Uterus (tissue), 2 donors: ENCODE measurements at regions not wholly inside any gene's neighbourhood (a gene's known extent, or its start where the extent isn't known, plus 50 kb on each side); places are given as distances from the start of the nearest gene placed in this dataset.

Experiments used
- CTCF ChIP-seq, 4 experiments: fragments of 200-600 bp in 2 of 4; fragments of 450-650 bp in 2 of 4; sonication (generic) in 2 of 4; IDR thresholded peaks; one replicate each; pipeline ENCODE4 v1.5.1; 2016 to 2019; ENCODE audit warnings: antibody characterized with exemption in 4 of 4, mild to moderate bottlenecking in 2 of 4, moderate library complexity in 1 of 4
- POLR2A ChIP-seq, 2 donors: fragments of 450-650 bp; IDR thresholded peaks; one replicate each; pipeline ENCODE4 v1.6.1; 2016; ENCODE audit warnings: antibody characterized with exemption in 2 of 2, mild to moderate bottlenecking in 1 of 2, moderate library complexity in 1 of 2

DNA sequence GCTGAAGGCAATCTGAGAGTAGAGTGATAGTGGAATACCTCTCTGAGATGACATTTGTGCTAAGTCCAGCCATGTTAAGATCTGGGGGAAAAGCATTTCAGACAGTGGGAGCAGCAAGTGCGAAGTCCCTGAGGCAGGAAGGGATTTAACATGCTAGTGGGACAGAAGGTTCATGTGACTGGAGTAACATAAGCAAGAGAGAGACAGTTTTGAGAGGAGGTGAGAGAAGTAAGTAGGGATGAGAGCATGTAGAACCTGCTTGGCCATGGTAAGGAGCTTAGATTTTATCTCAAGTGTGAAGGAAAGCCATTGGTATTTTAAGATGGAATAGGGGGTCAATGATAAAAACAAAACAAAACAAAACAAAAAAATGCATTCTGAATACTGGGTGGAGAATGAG, 358.6 kb upstream of the KCNH8 start:
- TF ChIP-seq CTCF (IDR thresholded peaks at IDR 0.05) (no peak), POLR2A (IDR thresholded peaks at IDR 0.05) (no peak)
